ENCODE measurements at regions not wholly inside any gene's neighbourhood (a gene's known extent, or its start where the extent isn't known, plus 50 kb on each side); places are given as distances from the start of the nearest gene placed in this dataset.

GRCh38 chr5:2250365-2250950, 367.7 kb upstream of the IRX4 start:
- DNase-seq (ENCODE audit: low spot score) = no peak
- intact Hi-C loops (cut with DNase I) = no loop called here

DNA sequence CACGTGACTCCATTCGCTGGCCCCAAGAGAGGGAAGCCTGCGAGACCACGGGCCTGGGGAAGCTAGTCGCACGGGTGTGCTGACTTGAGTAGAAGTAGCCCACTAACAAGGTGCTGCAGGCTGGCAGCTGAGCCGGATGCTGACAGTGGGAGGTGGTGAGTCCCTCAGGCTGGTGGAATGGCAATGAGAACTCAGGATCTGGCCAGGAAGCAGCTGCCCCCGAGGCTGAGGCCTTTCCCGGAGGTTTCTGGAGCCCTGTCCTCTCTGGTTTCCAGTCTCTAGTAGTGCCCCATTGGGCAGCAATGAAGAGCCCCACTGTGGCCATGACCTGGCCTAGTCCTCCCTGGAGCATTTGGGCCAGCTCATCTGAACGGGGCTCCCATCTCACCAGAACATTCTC, 366.7 kb upstream of the IRX4 start:
- DNase-seq (ENCODE audit: low spot score) = no peak
- intact Hi-C loops (cut with DNase I) = no loop called here

GRCh38 chr5:2249026-2249425, 366.3 kb upstream of the IRX4 start:
- intact Hi-C loops (cut with DNase I) = no loop called here
- no peak for DNase-seq (ENCODE audit: low spot score)

- intact Hi-C loops (cut with DNase I) = no loop called here
Observed at GRCh38 chr5:2242539-2242938, 359.8 kb upstream of the IRX4 start.

DNA sequence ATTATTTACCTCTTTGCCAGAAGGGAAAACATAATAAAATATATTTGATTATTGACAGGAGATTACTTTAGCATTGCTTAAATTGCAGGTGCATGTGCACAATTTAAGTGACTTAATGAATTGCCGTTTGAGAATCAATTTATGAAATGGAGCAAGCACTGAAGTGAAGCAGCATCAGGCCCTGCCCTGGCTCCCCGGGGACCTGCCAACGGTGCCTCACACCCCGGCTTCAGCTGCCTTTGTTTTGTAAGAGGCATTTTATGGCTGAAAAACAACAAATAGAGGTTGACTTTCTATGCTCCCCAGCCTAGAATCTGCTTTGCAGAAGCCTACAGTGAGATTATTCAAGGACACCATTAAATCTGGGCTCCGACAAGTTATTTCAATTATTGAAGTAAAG, 359.1 kb upstream of the IRX4 start:
- intact Hi-C loops (cut with DNase I) = no loop called here
- DNase-seq (ENCODE audit: low spot score) = no peak

More at GRCh38 chr5:2242539-2242938, 359.8 kb upstream of the IRX4 start:
- no peak for DNase-seq (ENCODE audit: low spot score)

DNA sequence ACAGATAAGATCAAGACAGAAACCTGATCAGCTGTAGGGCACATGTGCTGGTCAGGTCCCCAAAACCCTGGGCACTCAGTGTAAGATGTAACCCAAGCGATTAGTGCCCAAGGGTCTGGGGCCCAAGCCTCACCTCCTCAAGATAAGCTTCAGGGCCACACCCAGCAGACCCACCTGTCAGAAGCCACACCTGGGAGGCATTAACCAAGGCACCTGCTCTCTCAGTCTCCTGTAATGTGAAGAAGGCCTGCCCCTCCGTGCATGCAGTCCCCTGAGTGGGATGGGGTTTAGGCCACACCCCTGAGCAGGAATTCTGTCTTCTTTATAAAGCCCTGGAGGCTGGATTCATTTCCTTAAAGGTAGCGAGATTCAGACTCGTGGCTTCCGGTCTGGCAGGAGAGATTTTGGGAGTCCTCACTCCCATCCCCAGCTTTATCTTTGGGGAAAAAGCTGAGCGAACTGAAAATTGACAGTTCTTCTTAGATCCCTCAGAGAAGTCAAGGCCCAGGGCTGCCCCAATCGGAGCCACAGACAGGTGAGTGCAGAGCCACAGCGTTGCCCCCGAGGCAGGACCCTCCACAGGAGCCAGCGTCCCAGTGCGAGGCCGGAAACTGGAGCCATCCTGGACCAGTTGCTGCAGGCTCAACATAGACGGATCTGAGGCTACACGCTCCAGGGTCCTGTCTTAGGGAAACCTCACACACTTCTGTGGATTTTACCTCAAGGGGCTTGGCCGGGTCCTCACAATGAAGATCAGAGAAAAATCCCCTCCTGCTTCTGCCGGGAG, 357.6 kb upstream of the IRX4 start:
- intact Hi-C loops (cut with DNase I) = no loop called here
- no peak for DNase-seq (ENCODE audit: low spot score)

DNA sequence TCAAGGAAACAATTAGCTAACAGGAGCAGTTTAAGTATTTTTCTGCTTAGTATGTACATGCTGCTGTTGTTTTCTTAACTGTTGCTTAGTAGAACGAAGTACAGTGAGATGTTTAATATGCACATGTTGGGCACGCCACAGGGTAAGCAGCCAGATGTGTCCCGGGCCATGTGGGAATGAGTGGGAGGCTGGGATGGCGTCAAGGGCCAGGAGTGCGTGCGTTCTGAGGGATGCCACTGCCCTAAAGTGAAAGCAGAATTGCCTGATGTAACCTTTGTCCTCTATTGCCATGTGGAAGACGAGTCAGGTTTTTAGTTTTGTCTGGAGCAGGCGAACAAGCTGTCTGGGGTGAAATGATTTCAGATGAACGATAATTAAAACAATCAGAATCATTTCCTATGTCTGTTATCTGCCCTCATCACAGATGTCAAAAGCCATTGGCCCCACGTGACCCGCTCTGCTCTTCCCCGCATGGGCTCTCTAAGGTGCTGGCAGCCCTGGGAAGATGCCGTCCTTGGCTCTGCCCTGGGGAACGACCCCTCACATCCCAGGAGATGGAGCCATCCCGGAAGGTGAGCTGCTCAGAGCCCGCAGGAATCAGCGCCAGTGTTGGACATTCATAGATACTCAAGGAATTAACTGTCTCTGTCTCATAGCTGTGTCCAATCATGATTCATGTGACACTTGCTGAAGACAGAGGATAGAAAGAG, 356.6 kb upstream of the IRX4 start:
- no peak for DNase-seq (ENCODE audit: low spot score)
- intact Hi-C loops (cut with DNase I) = no loop called here

GRCh38 chr5:2238732-2239131, 356.0 kb upstream of the IRX4 start:
- intact Hi-C loops (cut with DNase I) = no loop called here
- DNase-seq (ENCODE audit: low spot score) = no peak

GRCh38 chr5:2227433-2227832, 344.7 kb upstream of the IRX4 start:
- DNase-seq (ENCODE audit: low spot score) = no peak

DNA sequence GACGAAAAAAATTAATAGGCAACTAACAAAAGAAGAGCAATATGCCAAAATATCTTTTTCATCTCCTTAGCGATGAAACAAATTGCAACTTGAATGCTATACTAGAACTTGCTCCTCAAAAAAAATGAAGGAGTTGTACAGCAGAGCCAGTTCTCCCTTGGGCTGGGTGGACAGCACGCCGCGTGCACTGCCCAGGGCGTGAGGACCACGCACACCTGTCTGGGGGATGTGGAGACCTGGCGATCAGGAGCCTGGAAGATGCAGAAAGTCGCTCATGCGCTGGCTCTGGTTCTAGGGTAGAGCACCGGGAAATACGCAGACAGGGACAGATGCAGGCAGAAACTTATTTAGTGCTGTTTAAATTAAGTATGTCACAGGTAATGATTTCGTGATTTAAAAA, 342.0 kb upstream of the IRX4 start:
- no peak for DNase-seq (ENCODE audit: low spot score)
- intact Hi-C loops (cut with DNase I) = no loop called here

More at GRCh38 chr5:2227433-2227832, 344.7 kb upstream of the IRX4 start:
- intact Hi-C loops (cut with DNase I) = no loop called here

DNA sequence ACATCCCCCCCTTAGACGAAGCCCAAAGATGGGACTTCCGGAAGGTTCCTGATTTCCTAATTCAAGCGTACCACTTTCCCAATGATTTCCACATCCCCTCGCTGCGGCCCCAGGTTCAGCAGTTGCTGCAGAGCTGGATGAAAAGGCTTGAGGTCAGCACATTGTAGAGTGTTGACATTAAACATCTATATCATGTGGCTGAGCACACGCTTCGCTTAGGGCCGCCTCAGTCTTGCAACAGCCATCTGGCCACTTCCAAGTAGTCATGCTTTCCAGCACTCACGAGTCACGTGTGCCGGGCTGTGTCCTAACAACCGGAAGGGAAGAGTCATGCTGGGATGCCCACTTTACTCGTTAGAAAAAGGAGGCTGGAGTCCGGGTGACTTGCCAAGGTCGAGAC, 340.6 kb upstream of the IRX4 start:
- intact Hi-C loops (cut with DNase I) = no loop called here
- DNase-seq (ENCODE audit: low spot score) = no peak

DNA sequence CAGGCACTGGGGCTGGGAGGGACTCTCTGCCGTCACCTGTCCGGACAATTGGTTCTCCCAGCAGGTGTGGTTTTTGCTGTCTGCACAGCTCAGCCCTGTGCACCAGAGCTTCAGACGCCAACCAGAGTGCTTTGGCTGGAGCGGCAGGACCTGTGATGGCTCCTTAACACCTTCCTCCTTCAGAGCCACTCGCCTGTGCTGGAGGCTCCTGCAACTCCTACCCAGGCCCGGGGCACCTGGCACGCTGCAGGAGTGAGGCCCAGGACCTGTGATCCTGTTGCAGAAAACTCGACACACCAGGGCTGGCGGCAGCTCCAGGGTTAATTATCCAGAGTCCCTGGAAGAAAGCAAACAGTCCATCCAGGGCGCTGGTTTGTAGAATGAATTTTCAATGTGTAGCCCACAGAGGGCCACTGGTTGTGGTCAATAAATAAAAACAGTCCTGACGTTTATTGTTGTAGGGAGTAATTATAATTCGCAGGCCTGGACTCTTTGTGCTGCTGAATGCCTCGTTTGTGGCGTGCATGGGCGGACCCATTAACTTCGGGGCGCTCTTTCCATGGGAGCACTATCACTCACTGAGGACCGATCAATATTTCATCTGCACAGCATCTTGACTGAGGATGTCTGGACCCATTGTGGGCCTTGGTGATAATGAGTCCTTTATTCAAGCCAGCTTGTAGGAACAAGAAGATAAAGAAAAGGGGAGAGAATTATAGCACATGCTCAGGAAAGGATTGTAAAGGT, 339.7 kb upstream of the IRX4 start:
- DNase-seq (ENCODE audit: low spot score) = no peak
- intact Hi-C loops (cut with DNase I) = no loop called here

- DNase-seq (ENCODE audit: low spot score) = no peak
- intact Hi-C loops (cut with DNase I) = no loop called here
Observed at GRCh38 chr5:2221450-2221849, 338.7 kb upstream of the IRX4 start.

DNA sequence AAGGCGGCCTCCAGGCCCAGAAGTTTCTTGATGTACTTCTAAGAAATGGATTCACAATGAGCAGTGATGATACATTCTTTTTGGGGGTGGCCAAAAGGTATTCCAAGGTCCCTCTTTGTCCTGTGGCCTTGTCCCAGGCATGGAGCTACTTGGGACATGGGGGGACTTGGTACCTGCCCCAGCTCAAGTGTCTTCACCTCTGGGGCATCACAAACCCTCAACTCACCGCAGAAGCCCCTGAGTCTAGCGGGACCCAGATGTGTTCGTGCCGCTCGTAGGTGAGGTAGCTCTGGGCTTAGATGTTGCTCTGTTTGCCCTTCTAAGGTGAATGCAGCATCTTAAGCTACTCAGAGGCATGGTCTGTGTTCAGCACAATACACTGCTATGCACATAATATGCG, 338.0 kb upstream of the IRX4 start:
- no peak for DNase-seq (ENCODE audit: low spot score)
- intact Hi-C loops (cut with DNase I) = no loop called here

- no peak for DNase-seq (ENCODE audit: low spot score)
- intact Hi-C loops (cut with DNase I) = no loop called here
Observed at GRCh38 chr5:2219149-2219776, 336.5 kb upstream of the IRX4 start.

GRCh38 chr5:2217219-2217618, 334.5 kb upstream of the IRX4 start:
- intact Hi-C loops (cut with DNase I) = no loop called here
- DNase-seq (ENCODE audit: low spot score) = no peak

- intact Hi-C loops (cut with DNase I) = no loop called here
- no peak for DNase-seq (ENCODE audit: low spot score)
Observed at GRCh38 chr5:2214910-2215590, 332.3 kb upstream of the IRX4 start.

- no peak for DNase-seq (ENCODE audit: low spot score)
- intact Hi-C loops (cut with DNase I) = no loop called here
Observed at GRCh38 chr5:2213121-2213730, 330.5 kb upstream of the IRX4 start.

GRCh38 chr5:2212481-2212880, 329.8 kb upstream of the IRX4 start:
- intact Hi-C loops (cut with DNase I) = no loop called here
- DNase-seq (ENCODE audit: low spot score) = no peak

All from cardiac septum (tissue), 1 donor.